ENCODE measurements at regions not wholly inside any gene's neighbourhood (a gene's known extent, or its start where the extent isn't known, plus 50 kb on each side); places are given as distances from the start of the nearest gene placed in this dataset.

DNA sequence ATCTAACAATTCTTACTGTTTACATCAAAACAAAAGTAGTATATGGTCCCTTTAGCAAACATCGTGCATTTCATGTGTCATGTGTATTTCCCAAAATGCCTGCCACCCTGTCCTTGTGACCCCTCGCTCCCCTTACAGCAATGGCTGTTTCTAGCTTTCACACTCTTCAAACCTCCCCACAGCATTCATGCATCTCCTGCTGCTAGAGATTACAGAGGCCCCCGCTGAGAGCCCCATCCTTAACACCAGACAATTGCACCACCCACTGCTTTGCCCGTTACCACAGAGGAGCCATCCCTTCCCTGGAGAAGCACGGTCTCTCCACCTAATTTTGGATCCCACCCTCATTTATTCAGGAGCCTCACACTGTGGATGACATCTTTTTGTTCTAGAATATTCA lies 149.7 kb upstream of the IRX4 start:
- DNase-seq (ENCODE audit: low read depth) = no peak

DNA sequence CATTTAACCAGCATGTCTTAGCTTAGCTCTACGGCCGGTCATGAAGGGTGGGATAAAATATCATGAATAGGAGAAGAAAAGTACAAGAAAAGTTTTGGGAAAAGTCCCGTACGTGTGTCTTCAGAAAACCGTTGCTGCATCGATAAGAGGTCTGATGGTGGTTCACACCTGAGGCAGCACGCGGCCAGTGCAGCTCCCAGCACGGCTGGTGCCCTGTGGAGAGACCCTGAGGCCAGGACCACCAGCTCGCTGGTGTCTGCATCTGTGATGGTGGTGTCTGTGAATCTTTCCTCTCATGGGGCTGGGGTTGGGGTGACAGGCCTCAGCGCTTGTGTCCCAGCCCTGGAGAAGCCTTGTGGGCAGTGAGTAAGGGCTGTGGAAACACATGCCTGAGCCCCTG lies 148.9 kb upstream of the IRX4 start:
- no peak for DNase-seq (ENCODE audit: low read depth)

DNA sequence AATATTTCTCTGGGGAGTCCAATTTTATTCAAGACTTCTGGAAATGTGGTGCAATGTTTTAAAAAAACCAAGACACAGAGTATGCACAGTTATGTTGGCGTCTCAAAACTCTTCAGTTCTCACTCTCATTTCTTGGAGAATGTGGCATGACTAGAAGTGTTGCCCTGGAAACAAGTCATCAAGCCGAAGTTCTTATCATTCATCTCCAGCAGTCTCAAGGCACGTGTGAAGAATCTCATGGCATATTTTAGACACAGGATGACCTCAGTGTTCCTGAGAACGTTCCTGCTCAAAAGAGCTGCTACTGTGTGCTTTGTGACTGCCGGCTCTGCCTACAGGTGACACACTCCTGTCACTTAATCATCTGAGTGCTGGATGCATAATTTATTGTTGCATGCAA lies 147.4 kb upstream of the IRX4 start:
- no peak for DNase-seq (ENCODE audit: low read depth)

DNA sequence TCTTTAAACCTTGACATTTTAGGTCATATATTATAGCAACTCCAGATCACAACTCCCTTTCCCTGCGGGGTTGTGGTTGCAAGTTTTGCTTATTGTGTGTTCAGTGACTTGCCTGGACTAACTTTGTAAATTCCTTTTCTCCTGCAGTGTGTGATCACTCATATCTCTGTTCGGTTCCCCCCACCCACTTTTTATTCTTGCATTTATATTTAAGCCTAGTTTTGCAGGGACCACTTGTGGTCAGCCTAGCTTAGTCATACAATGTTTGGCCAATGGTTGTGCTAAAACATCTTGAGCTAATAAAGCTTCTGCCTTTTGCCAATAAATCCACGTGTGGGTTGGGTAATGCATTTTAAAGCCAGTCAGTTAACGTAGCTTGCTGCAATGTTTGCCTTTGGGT lies 146.5 kb upstream of the IRX4 start:
- peak; percentile 89 for DNase-seq (ENCODE audit: low read depth)

- DNase-seq (ENCODE audit: low read depth) = no peak
Measured at GRCh38 chr5:2027790-2028189, 145.1 kb upstream of the IRX4 start.

GRCh38 chr5:2024986-2025721 lies 142.4 kb upstream of the IRX4 start:
- no peak for DNase-seq (ENCODE audit: low read depth)

DNA sequence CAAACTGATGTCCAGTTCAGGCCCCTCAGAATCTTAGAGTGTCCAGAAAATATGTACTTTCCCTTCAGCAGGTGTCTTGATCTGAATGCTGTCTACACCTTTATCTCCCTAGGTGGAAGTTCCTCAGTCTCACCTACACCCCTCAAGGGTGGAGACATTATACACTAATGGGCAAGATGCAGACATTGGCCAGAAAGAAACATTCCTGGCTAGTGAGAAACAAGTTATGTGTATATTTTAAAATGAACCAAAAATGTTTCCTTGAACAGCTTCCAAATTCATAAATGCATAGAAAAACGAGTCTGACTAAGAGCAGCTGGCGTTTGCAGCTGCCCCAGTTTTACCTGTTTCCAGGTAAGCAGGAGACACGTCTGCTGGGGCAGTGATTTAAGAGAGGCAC lies 140.5 kb upstream of the IRX4 start:
- no peak for DNase-seq (ENCODE audit: low read depth)

DNA sequence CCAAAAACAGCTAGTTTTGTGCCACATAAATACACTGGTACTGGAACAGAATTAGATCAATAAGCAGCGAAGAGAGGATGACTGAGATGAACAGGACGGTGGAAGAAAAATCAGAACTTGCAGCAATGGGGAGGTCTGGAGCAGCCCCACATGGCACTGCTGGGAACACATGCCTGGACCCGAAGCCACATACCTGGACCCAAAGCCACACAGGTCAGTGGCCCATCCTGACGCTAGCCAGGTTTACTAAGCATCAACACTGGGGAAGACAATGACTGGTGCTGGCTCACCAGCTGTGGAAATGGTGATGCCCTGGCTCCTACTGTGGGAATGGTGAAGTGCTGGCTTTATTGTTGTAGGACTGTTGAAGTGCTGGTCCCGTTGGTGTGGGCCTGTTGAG lies 139.7 kb upstream of the IRX4 start:
- DNase-seq (ENCODE audit: low read depth) = no peak

DNA sequence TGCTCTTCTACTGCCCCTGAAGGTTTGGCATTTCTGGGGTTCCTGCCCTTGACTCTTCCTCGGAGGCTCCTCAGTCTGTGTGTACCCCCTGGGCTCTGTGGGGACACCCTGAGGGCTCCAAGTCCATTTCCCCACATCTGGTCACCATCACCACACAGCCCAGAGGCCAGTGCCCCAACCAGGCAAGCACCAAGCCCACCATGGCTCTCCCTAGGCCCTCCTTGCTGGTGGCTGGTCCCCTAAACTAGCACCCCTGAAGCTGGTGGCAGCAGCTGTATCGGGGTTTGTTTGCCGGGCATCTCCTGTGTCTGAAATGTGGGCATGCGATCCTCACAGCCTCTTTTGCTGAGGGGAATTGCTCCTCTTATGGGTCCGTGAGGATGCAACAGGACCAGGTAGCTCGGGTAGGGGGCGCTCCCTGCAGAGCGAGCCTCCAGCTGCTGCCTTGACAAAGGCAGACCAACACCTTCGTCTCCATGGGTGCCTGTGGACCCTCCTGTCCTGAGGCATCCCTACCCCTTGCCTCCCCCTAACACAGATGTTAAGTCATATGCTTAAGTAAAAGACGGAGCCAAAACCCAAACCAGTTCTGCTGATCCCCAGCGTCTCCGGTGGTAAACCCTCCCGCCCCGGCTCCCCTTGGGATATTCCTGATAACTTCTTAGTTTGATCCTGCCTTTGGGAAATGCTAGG lies 138.9 kb upstream of the IRX4 start:
- DNase-seq (ENCODE audit: low read depth) = no peak

DNA sequence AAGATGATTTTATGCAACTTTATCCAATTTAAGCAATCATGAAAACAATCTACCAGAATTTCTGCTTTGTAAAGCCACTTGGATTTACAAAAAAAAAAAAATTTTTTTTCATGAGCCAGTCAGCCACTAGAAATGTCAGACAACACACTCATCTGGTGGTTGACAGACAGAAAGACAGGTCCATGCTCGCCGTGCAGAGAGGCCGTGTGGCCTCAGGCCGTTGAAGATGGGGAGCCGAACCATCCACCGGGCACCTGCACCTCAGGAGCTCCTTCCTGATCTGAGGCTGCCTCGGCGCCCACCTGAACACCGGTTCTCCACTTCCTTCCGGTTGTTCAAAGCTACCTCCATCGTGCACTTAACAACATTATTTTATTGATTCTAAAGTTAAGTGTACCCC lies 138.0 kb upstream of the IRX4 start:
- DNase-seq (ENCODE audit: low read depth) = no peak

DNA sequence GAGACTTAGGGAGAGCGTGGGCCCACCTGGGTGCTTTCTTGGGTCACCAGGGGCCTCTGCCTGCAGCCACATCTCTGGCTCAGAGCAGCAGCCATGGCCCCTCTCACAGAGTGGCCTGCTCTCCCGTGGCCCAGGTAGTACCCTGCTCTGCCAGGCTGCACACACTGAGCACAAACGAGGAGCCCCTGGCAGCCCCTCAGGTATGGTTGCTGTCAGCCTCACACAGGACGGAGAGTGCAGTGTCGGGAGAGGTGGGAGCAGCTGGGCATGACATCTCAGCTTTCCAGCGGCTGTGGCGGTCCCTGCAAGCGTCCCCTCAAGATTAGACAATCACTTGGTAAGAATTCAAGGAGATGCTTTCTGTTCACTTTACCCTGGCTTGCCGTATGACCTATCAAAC lies 137.0 kb upstream of the IRX4 start:
- DNase-seq (ENCODE audit: low read depth) = no peak

- DNase-seq (ENCODE audit: low read depth) = no peak
Measured at GRCh38 chr5:2018390-2018724, 135.6 kb upstream of the IRX4 start.

GRCh38 chr5:2017540-2018389 lies 135.0 kb upstream of the IRX4 start:
- no peak for DNase-seq (ENCODE audit: low read depth)

- no peak for DNase-seq (ENCODE audit: low read depth)
Measured at GRCh38 chr5:2015961-2016360, 133.2 kb upstream of the IRX4 start.

DNA sequence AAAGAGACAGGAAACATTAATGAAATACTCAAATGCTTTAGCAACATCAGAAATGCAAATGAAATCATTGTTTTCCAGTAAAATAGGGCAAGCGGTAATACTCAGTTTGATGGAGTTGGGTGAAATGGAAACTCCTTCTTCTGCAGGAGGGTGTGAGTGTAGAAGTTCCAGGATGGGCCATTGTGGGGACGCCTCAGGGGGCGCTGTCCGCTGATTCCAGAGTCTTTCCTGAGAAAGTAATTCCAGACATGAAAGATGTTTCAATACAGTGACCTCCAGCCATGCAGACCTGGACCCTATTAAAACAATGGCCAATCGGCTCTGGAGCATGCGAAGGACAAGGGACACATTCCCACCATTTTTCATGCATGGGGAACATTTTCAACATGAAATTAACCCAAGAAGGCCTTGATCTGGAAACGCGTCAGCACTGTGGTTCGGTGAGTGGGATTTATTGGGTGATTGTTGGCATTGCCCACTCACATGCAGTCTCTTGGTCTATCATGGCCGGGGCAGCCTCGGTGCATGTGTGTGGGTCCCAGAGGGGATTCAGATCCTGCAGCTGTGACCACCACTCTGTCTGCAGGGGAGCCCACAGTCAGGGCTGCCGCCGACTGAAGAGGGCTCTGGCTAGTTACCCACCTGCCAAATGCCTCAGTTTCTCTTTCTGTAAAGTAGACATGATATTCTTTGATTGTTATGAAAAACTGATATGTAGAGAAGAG lies 132.6 kb upstream of the IRX4 start:
- no peak for DNase-seq (ENCODE audit: low read depth)

DNA sequence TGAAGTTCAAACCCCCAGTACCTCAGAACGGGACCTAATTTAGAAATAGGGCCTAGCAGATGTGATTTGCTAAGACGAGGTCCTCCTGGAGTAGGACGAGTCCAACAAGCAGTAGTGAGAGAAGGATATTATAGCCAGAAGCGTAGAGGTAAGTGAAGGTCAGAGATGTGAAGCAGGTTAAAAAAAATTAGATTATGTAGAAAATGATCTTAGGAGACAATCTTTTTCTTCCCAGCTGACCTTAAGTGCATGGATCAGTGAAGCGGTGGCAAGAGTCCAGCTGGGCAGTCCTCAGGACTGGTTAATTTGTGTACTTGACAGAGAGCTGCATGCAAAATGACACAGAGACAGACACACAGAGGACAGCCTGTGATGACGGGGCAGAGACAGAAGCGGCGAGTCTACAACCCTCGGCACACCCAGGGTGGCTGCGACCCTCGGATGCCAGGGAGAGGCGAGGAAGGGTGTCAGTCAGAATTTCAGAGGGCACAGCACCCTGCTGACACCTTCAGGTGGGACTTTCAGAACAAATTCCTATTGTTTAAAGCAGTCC lies 131.4 kb upstream of the IRX4 start:
- DNase-seq (ENCODE audit: low read depth) = no peak

GRCh38 chr5:2013301-2014057 lies 130.8 kb upstream of the IRX4 start:
- DNase-seq (ENCODE audit: low read depth) = no peak

DNA sequence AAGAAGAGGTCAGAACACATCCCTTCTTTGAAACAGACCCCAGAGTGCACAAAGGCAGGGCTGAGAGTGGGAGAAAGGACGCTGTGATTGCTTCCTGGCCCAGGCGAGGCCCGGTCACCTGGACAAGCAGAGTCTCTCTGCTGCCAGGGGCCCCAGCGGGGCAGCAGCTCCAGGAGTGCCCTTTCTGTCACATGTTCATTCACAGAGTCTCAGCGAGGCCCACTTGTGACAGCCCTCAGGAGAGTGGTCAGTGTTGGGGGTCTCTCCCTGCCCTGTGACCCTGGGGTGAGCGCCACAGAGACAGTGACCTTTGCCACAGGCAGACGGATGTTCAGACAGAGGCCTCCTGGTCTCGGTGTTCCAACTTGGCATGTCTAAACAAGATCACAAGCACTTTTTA lies 130.2 kb upstream of the IRX4 start:
- no peak for DNase-seq (ENCODE audit: low read depth)

DNA sequence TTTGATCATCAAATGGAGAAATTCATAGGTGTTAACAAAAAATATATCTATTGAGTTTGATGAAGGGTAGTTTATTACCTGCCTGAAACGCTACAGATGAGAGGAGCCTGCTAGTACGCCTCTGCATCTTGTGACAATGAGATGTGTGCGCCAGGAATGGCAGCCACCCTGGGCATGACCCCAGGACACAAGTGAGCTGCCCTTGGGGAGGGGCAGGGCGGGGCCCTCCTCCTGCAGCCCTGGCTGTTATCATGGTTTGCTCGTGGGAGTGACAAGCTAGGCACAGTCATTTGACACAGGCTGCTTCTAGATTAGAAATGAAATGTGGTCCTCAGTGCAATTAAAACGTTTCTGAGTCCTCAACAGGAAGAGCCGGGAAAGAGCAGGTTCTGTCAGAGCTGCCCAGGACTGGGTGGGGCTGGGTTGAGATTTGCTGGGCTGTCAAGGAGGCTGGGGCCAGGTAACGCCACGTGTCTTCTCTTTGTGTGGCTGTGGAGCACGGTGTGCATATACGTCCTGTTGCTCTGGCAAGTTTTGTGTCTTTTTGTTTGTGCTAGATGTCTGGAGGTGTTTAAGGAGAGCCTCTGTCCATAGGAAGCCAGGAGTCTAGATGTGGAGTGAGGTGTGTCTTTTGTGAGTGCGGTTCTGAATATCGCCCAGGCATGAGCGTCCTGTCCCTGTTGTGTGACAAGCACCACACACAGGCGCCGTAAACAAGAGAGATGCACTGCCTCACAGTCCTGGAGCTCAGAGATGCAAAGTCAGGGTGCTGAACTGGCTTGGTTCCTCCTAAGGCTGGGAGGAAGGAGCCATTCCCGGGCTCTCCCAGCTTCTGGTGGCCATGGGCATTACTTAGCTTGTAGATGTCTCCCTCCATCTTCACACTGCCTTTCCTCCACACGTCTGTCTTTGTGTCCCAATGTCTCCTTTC lies 129.0 kb upstream of the IRX4 start:
- DNase-seq (ENCODE audit: low read depth) = no peak

GRCh38 chr5:2010940-2011339 lies 128.2 kb upstream of the IRX4 start:
- DNase-seq (ENCODE audit: low read depth) = no peak

Data from fibroblast of the conjunctiva (primary cell).